ENCODE measurements at regions not wholly inside any gene's neighbourhood (a gene's known extent, or its start where the extent isn't known, plus 50 kb on each side); places are given as distances from the start of the nearest gene placed in this dataset.

GRCh38 chr2:49687918-49688317 lies 533.6 kb upstream of the FSHR start:
- DNase-seq (ENCODE audit: low read depth, low spot score), result no peak
- Histone ChIP-seq H3K9ac (ENCODE audit: insufficient read length) (no peak overlapping the region), H3K4me3 (no peak overlapping the region), H3K27ac (no peak overlapping the region), H3K9me3 (ENCODE audit: low read depth, low read length) (no peaks in the 10 kb centered on the region), H3K36me3 (ENCODE audit: insufficient read depth, low read length) (no peaks in the 10 kb centered on the region)
- TF ChIP-seq POLR2AphosphoS5 (IDR thresholded peaks at IDR 0.05; ENCODE audit: borderline replicate concordance, low read depth, low read length) (no peak), EZH2 (IDR thresholded peaks at IDR 0.05) (no peak), FOXP2 (optimal IDR thresholded peaks at IDR 0.05; ENCODE audit: control extremely low read depth, extremely low read length, insufficient read depth) (no peak)

GRCh38 chr2:49686897-49687442 lies 532.7 kb upstream of the FSHR start:
- H3K9me3 ChIP-seq (ENCODE audit: low read depth, low read length), result no peaks in the 10 kb centered on the region
- no peak overlapping the region for H3K4me3 ChIP-seq
- no peaks in the 10 kb centered on the region for H3K36me3 ChIP-seq (ENCODE audit: insufficient read depth, low read length)
- H3K9ac ChIP-seq (ENCODE audit: insufficient read length), result peak overlapping the region; percentile 58
- no peak for TF ChIP-seq FOXP2 (optimal IDR thresholded peaks at IDR 0.05; ENCODE audit: control extremely low read depth, extremely low read length, insufficient read depth)
- no peak for TF ChIP-seq EZH2 (IDR thresholded peaks at IDR 0.05)
- TF ChIP-seq POLR2AphosphoS5 (IDR thresholded peaks at IDR 0.05; ENCODE audit: borderline replicate concordance, low read depth, low read length), result no peak
- H3K27ac ChIP-seq, result peak overlapping the region; percentile 28; the same call in 1 of the 2 replicates
- no peak for DNase-seq (ENCODE audit: low read depth, low spot score)

- no peak overlapping the region for H3K4me3 ChIP-seq
- no peaks in the 10 kb centered on the region for H3K36me3 ChIP-seq (ENCODE audit: insufficient read depth, low read length)
- no peak overlapping the region for H3K27ac ChIP-seq
- DNase-seq (ENCODE audit: low read depth, low spot score), result no peak
- H3K9ac ChIP-seq (ENCODE audit: insufficient read length), result no peak overlapping the region
- TF ChIP-seq FOXP2 (optimal IDR thresholded peaks at IDR 0.05; ENCODE audit: control extremely low read depth, extremely low read length, insufficient read depth) (no peak), POLR2AphosphoS5 (IDR thresholded peaks at IDR 0.05; ENCODE audit: borderline replicate concordance, low read depth, low read length) (no peak), EZH2 (IDR thresholded peaks at IDR 0.05) (no peak)
- H3K9me3 ChIP-seq (ENCODE audit: low read depth, low read length), result no peaks in the 10 kb centered on the region
Measured at GRCh38 chr2:49686291-49686690, 532.0 kb upstream of the FSHR start.

GRCh38 chr2:49677227-49677626 lies 522.9 kb upstream of the FSHR start:
- no peak overlapping the region for H3K9ac ChIP-seq (ENCODE audit: insufficient read length)
- H3K36me3 ChIP-seq (ENCODE audit: insufficient read depth, low read length), result no peaks in the 10 kb centered on the region
- H3K27ac ChIP-seq, result no peak overlapping the region
- no peaks in the 10 kb centered on the region for H3K9me3 ChIP-seq (ENCODE audit: low read depth, low read length)
- DNase-seq (ENCODE audit: low read depth, low spot score), result no peak
- TF ChIP-seq EZH2 (IDR thresholded peaks at IDR 0.05) (no peak), FOXP2 (optimal IDR thresholded peaks at IDR 0.05; ENCODE audit: control extremely low read depth, extremely low read length, insufficient read depth) (no peak), POLR2AphosphoS5 (IDR thresholded peaks at IDR 0.05; ENCODE audit: borderline replicate concordance, low read depth, low read length) (no peak)
- no peak overlapping the region for H3K4me3 ChIP-seq

- H3K4me3 ChIP-seq, result no peak overlapping the region
- TF ChIP-seq EZH2 (IDR thresholded peaks at IDR 0.05), result no peak
- no peak for TF ChIP-seq POLR2AphosphoS5 (IDR thresholded peaks at IDR 0.05; ENCODE audit: borderline replicate concordance, low read depth, low read length)
- H3K9me3 ChIP-seq (ENCODE audit: low read depth, low read length), result no peaks in the 10 kb centered on the region
- no peaks in the 10 kb centered on the region for H3K36me3 ChIP-seq (ENCODE audit: insufficient read depth, low read length)
- no peak overlapping the region for H3K27ac ChIP-seq
- DNase-seq (ENCODE audit: low read depth, low spot score), result no peak
- no peak overlapping the region for H3K9ac ChIP-seq (ENCODE audit: insufficient read length)
Measured at GRCh38 chr2:49664827-49665226, 510.5 kb upstream of the FSHR start.

- TF ChIP-seq FOXP2 (optimal IDR thresholded peaks at IDR 0.05; ENCODE audit: control extremely low read depth, extremely low read length, insufficient read depth), result no peak
- no peak for TF ChIP-seq EZH2 (IDR thresholded peaks at IDR 0.05)
- TF ChIP-seq POLR2AphosphoS5 (IDR thresholded peaks at IDR 0.05; ENCODE audit: borderline replicate concordance, low read depth, low read length), result no peak
- Histone ChIP-seq H3K9ac (ENCODE audit: insufficient read length) (no peak overlapping the region), H3K9me3 (ENCODE audit: low read depth, low read length) (no peaks in the 10 kb centered on the region), H3K36me3 (ENCODE audit: insufficient read depth, low read length) (no peaks in the 10 kb centered on the region), H3K4me3 (no peak overlapping the region), H3K27ac (no peak overlapping the region)
- DNase-seq (ENCODE audit: low read depth, low spot score), result no peak
Measured at GRCh38 chr2:49661809-49662208, 507.5 kb upstream of the FSHR start.

- Histone ChIP-seq H3K9me3 (ENCODE audit: low read depth, low read length) (no peaks in the 10 kb centered on the region), H3K9ac (ENCODE audit: insufficient read length) (no peak overlapping the region), H3K27ac (no peak overlapping the region), H3K36me3 (ENCODE audit: insufficient read depth, low read length) (no peaks in the 10 kb centered on the region), H3K4me3 (no peak overlapping the region)
- DNase-seq (ENCODE audit: low read depth, low spot score), result no peak
- no peak for TF ChIP-seq POLR2AphosphoS5 (IDR thresholded peaks at IDR 0.05; ENCODE audit: borderline replicate concordance, low read depth, low read length)
- no peak for TF ChIP-seq FOXP2 (optimal IDR thresholded peaks at IDR 0.05; ENCODE audit: control extremely low read depth, extremely low read length, insufficient read depth)
- TF ChIP-seq EZH2 (IDR thresholded peaks at IDR 0.05), result no peak
Measured at GRCh38 chr2:49656853-49657252, 502.5 kb upstream of the FSHR start.

GRCh38 chr2:49643149-49643548 lies 488.8 kb upstream of the FSHR start:
- peak overlapping the region; percentile 93 for H3K27ac ChIP-seq
- no peak for TF ChIP-seq FOXP2 (optimal IDR thresholded peaks at IDR 0.05; ENCODE audit: control extremely low read depth, extremely low read length, insufficient read depth)
- no peak overlapping the region for H3K9ac ChIP-seq (ENCODE audit: insufficient read length)
- H3K9me3 ChIP-seq (ENCODE audit: low read depth, low read length), result no peaks in the 10 kb centered on the region
- DNase-seq (ENCODE audit: low read depth, low spot score), result no peak
- no peaks in the 10 kb centered on the region for H3K36me3 ChIP-seq (ENCODE audit: insufficient read depth, low read length)
- H3K4me3 ChIP-seq, result no peak overlapping the region

- TF ChIP-seq EZH2 (IDR thresholded peaks at IDR 0.05) (no peak), POLR2AphosphoS5 (IDR thresholded peaks at IDR 0.05; ENCODE audit: borderline replicate concordance, low read depth, low read length) (no peak), FOXP2 (optimal IDR thresholded peaks at IDR 0.05; ENCODE audit: control extremely low read depth, extremely low read length, insufficient read depth) (no peak)
- no peak overlapping the region for H3K9ac ChIP-seq (ENCODE audit: insufficient read length)
- no peak for DNase-seq (ENCODE audit: low read depth, low spot score)
- no peaks in the 10 kb centered on the region for H3K36me3 ChIP-seq (ENCODE audit: insufficient read depth, low read length)
- no peaks in the 10 kb centered on the region for H3K9me3 ChIP-seq (ENCODE audit: low read depth, low read length)
- H3K4me3 ChIP-seq, result 0 out of 2 replicates have a peak overlapping the region, but pooled peaks have one; percentile 4
- H3K27ac ChIP-seq, result peak overlapping the region; percentile 93
Measured at GRCh38 chr2:49640630-49641029, 486.3 kb upstream of the FSHR start.

All from SK-N-MC (cell line).